OCI-LY7 (cell line): ENCODE measurements at regions not wholly inside any gene's neighbourhood (a gene's known extent, or its start where the extent isn't known, plus 50 kb on each side); places are given as distances from the start of the nearest gene placed in this dataset.

Source experiments
- BruUV-seq: library from RNA; stranded (reverse); fragments of 400-500 nt; replicated peaks from 2 replicates; lab custom pipeline; 2021; lab: Mats Ljungman, UMichigan
- CTCF ChIA-PET: fragments of 300-600 bp; sonication (Branson Sonifier 250); formaldehyde crosslinking; loops from one replicate; lab custom pipeline; 2022; ENCODE audit warnings: antibody characterized with exemption; ENCODE audit not compliant: unreplicated experiment; lab: Charles Lee
- POLR2A ChIA-PET: fragments of 300-600 bp; sonication (Branson Sonifier 250); formaldehyde crosslinking; loops from one replicate; lab custom pipeline; 2022; ENCODE audit warnings: antibody characterized with exemption; lab: Charles Lee
- DNase-seq: peaks from one replicate; pipeline ENCODE4 v3.0.0-alpha.2; 2015; ENCODE audit warnings: low spot score
- H2AFZ ChIP-seq: fragments of 200-600 bp; sonication (generic), shearing (Covaris generic); 2 replicates; pipeline ENCODE4 v1.6.1; 2014; ENCODE audit warnings: mild to moderate bottlenecking, antibody characterized with exemption, low read length, moderate library complexity
- H3K27ac ChIP-seq: fragments of 200-600 bp; sonication (generic); 2 replicates; pipeline ENCODE4 v1.5.1; 2014; ENCODE audit warnings: mixed run types, low read depth, mild to moderate bottlenecking, moderate library complexity, low read length, inconsistent platforms; ENCODE audit not compliant: poor library complexity, severe bottlenecking
- H3K36me3 ChIP-seq: fragments of 200-600 bp; sonication (generic); 2 replicates; pipeline ENCODE4 v1.6.1; 2014; ENCODE audit warnings: mild to moderate bottlenecking, antibody characterized with exemption, low read length, moderate library complexity, mixed read lengths; ENCODE audit not compliant: insufficient read depth
- H3K4me1 ChIP-seq: fragments of 200-600 bp; sonication (generic); 2 replicates; pipeline ENCODE4 v1.5.1; 2014; ENCODE audit warnings: mild to moderate bottlenecking, low read length; ENCODE audit not compliant: insufficient read depth, poor library complexity, severe bottlenecking
- H3K4me2 ChIP-seq: fragments of 200-600 bp; sonication (generic); 2 replicates; pipeline ENCODE4 v1.6.1; 2014; ENCODE audit warnings: mild to moderate bottlenecking, low read length
- H3K4me3 ChIP-seq: fragments of 200-600 bp; sonication (generic); 2 replicates; pipeline ENCODE4 v1.5.1; 2014; ENCODE audit warnings: mild to moderate bottlenecking, low read depth, low read length; ENCODE audit not compliant: poor library complexity, severe bottlenecking
- H3K79me2 ChIP-seq: fragments of 200-600 bp; sonication (generic); 2 replicates; pipeline ENCODE4 v1.6.1; 2016; ENCODE audit warnings: low read depth, mild to moderate bottlenecking, low read length, moderate library complexity, mixed read lengths; ENCODE audit not compliant: insufficient read depth
- H3K9me2 ChIP-seq: fragments of 200-600 bp; sonication (generic); 2 replicates; pipeline ENCODE4 v1.6.1; 2016; ENCODE audit warnings: mild to moderate bottlenecking, low read length, mixed read lengths; ENCODE audit not compliant: insufficient read depth
- H3K9me3 ChIP-seq: fragments of 200-600 bp; sonication (generic); 2 replicates; pipeline ENCODE4 v1.6.1; 2014; ENCODE audit warnings: mild to moderate bottlenecking, mixed run types, low read length, mixed read lengths
- H4K20me1 ChIP-seq: fragments of 200-600 bp; sonication (generic); 2 replicates; pipeline ENCODE4 v1.6.1; 2014; ENCODE audit warnings: mild to moderate bottlenecking, antibody characterized with exemption, low read length, moderate library complexity, mixed read lengths; ENCODE audit not compliant: insufficient read depth
- CTCF ChIP-seq: fragments of 200-600 bp; sonication (generic); conservative IDR thresholded peaks from 2 replicates; pipeline ENCODE4 v1.5.1; 2014; ENCODE audit warnings: mild to moderate bottlenecking, antibody characterized with exemption, low read length, moderate library complexity, mixed read lengths
- EZH2phosphoT487 ChIP-seq: fragments of 200-600 bp; sonication (generic); IDR thresholded peaks from 2 replicates; pipeline ENCODE4 v1.6.1; 2018; ENCODE audit warnings: low read depth, borderline replicate concordance, mild to moderate bottlenecking, mixed run types, antibody characterized with exemption, low read length, moderate library complexity, mixed read lengths
- intact Hi-C: fragments of 100-400 bp; cut with micrococcal nuclease; formaldehyde crosslinking; loops from one replicate; pipeline ENCODE4 v1.10.0; 2022; ENCODE audit not compliant: unreplicated experiment

- DNase-seq: no peak
- no peak overlapping the region for H3K27ac ChIP-seq
- no peaks in the 10 kb centered on the region for H3K4me1 ChIP-seq
- H4K20me1 ChIP-seq: no peaks in the 10 kb centered on the region
- no peaks in the 10 kb centered on the region for H3K9me2 ChIP-seq
- H3K36me3 ChIP-seq: no peaks in the 10 kb centered on the region
- POLR2A ChIA-PET: no interaction called here
- intact Hi-C loops: no loop called here
- H2AFZ ChIP-seq: no peak overlapping the region
- CTCF ChIA-PET: no interaction called here
- no peaks in the 10 kb centered on the region for H3K79me2 ChIP-seq
- no peaks in the 10 kb centered on the region for H3K9me3 ChIP-seq
- TF ChIP-seq CTCF: no peak
- TF ChIP-seq EZH2phosphoT487: no peak
- no TSS peak for BruUV-seq
- H3K4me2 ChIP-seq: no peak overlapping the region
- H3K4me3 ChIP-seq: no peak overlapping the region
Observed at GRCh38 chr20:24253321-24253720, 216.1 kb upstream of the SYNDIG1 start.

- H4K20me1 ChIP-seq: no peaks in the 10 kb centered on the region
- no TSS peak for BruUV-seq
- no peaks in the 10 kb centered on the region for H3K4me1 ChIP-seq
- intact Hi-C loops: no loop called here
- H3K27ac ChIP-seq: no peak overlapping the region
- no peaks in the 10 kb centered on the region for H3K79me2 ChIP-seq
- TF ChIP-seq CTCF: no peak
- TF ChIP-seq EZH2phosphoT487: no peak
- H3K4me3 ChIP-seq: no peak overlapping the region
- ChIA-PET CTCF (no interaction called here), POLR2A (no interaction called here)
- no peaks in the 10 kb centered on the region for H3K36me3 ChIP-seq
- no peak overlapping the region for H2AFZ ChIP-seq
- DNase-seq: no peak
- H3K4me2 ChIP-seq: no peak overlapping the region
- no peaks in the 10 kb centered on the region for H3K9me3 ChIP-seq
- H3K9me2 ChIP-seq: no peaks in the 10 kb centered on the region
Observed at GRCh38 chr20:24245094-24245493, 224.3 kb upstream of the SYNDIG1 start.

GRCh38 chr20:24242763-24243162 lies 226.7 kb upstream of the SYNDIG1 start:
- TF ChIP-seq CTCF (no peak), EZH2phosphoT487 (no peak)

More at GRCh38 chr20:24242763-24243162, 226.7 kb upstream of the SYNDIG1 start:
- no peak for DNase-seq
- Histone ChIP-seq H3K4me2 (no peak overlapping the region), H3K27ac (no peak overlapping the region), H3K4me3 (no peak overlapping the region), H3K9me3 (no peaks in the 10 kb centered on the region), H3K79me2 (no peaks in the 10 kb centered on the region), H4K20me1 (no peaks in the 10 kb centered on the region), H3K36me3 (no peaks in the 10 kb centered on the region), H3K4me1 (no peaks in the 10 kb centered on the region), H3K9me2 (no peaks in the 10 kb centered on the region), H2AFZ (no peak overlapping the region)
- POLR2A ChIA-PET: no interaction called here
- no TSS peak for BruUV-seq
- CTCF ChIA-PET: no interaction called here
- intact Hi-C loops: no loop called here
